GM12878 (cell line): ENCODE measurements at regions not wholly inside any gene's neighbourhood (a gene's known extent, or its start where the extent isn't known, plus 50 kb on each side); places are given as distances from the start of the nearest gene placed in this dataset.

Experiments
- ATAC-seq: fragments of 200-7000 bp; cut with Tn5 transposase; 3 replicates; pipeline ENCODE4 v1.9.1; 2020; ENCODE audit warnings: mild to moderate bottlenecking, moderate library complexity
- BruUV-seq: library from RNA; stranded (reverse); fragments of 400-500 nt; replicated peaks from 2 replicates; lab custom pipeline; 2021; lab: Mats Ljungman, UMichigan
- CTCF ChIA-PET: fragments of 300-600 bp; sonication (Branson Sonifier 250); formaldehyde crosslinking; extraction: SDS; loops from one replicate; lab custom pipeline; 2021; ENCODE audit warnings: inconsistent platforms; lab: Yijun Ruan, JAX
- POLR2A ChIA-PET: fragments of 350-600 bp; formaldehyde crosslinking; extraction: SDS; loops from one replicate; lab custom pipeline; 2021; ENCODE audit warnings: inconsistent platforms; lab: Charles Lee
- RAD21 ChIA-PET: fragments of 300-600 bp; sonication (Branson Sonifier 250); formaldehyde crosslinking; loops from one replicate; lab custom pipeline; 2023; ENCODE audit warnings: antibody characterized with exemption; ENCODE audit not compliant: unreplicated experiment; lab: Charles Lee
- SMC1A ChIA-PET: fragments of 300-600 bp; sonication (Branson Sonifier 250); formaldehyde crosslinking; loops from one replicate; lab custom pipeline; 2023; ENCODE audit not compliant: unreplicated experiment, uncharacterized antibody; lab: Charles Lee
- DNase-seq: peaks from one replicate; pipeline ENCODE4 v3.0.0-alpha.2; 2011; ENCODE audit warnings: low read depth, low spot score
- FAIRE-seq: peaks from 3 replicates; lab custom pipeline; 2011; peaks lifted over from hg19 to GRCh38; lab: Jason Lieb, UNC
- H2AFZ ChIP-seq: 2 replicates; pipeline ENCODE4 v1.6.0; 2011; ENCODE audit warnings: low read depth, low read length, control low read depth; ENCODE audit not compliant: control insufficient read depth
- H3K27ac ChIP-seq: 2 replicates; pipeline ENCODE4 v1.5.1; 2011; ENCODE audit warnings: control low read depth; ENCODE audit not compliant: control insufficient read depth, insufficient read depth
- H3K27me3 ChIP-seq, 2 experiments: replicated peaks in 1 of 2; 2 replicates each; pipeline versions ENCODE4 v1.6.0 to v1.6.1; 2011; ENCODE audit warnings: low read length in 1 of 2; ENCODE audit not compliant: control insufficient read depth in 2 of 2, insufficient read depth in 2 of 2
- H3K36me3 ChIP-seq, 2 experiments: 2 replicates each; pipeline ENCODE4 v1.5.1; 2011; ENCODE audit warnings: low read length in 1 of 2; ENCODE audit not compliant: control insufficient read depth in 2 of 2, insufficient read depth in 2 of 2
- H3K4me1 ChIP-seq: 2 replicates; pipeline ENCODE4 v1.6.1; 2011; ENCODE audit warnings: mild to moderate bottlenecking, low read length, moderate library complexity, mixed read lengths; ENCODE audit not compliant: control insufficient read depth, insufficient read depth
- H3K4me2 ChIP-seq: 2 replicates; pipeline ENCODE4 v1.6.0; 2011; ENCODE audit warnings: control low read depth; ENCODE audit not compliant: control insufficient read depth, insufficient read depth
- H3K4me3 ChIP-seq: fragments of 200-600 bp; sonication (generic); 2 replicates; pipeline ENCODE4 v1.5.1; 2016
- H3K79me2 ChIP-seq: 2 replicates; pipeline ENCODE4 v1.6.0; 2011; ENCODE audit warnings: low read length; ENCODE audit not compliant: control insufficient read depth, insufficient read depth
- H3K9ac ChIP-seq: 2 replicates; pipeline ENCODE4 v1.8.0; 2011; ENCODE audit warnings: low read length, control low read depth, mixed read lengths; ENCODE audit not compliant: control insufficient read depth, insufficient read depth
- H3K9me3 ChIP-seq: replicated peaks from 3 replicates; pipeline ENCODE4 v1.5.1; 2011; ENCODE audit warnings: mild to moderate bottlenecking, low read length; ENCODE audit not compliant: control insufficient read depth, insufficient read depth
- H4K20me1 ChIP-seq: 2 replicates; pipeline ENCODE4 v1.6.0; 2011; ENCODE audit not compliant: control insufficient read depth, insufficient read depth
- BACH1 ChIP-seq: fragments of 450-650 bp; IDR thresholded peaks from 2 replicates; pipeline ENCODE4 v1.6.1; 2017; ENCODE audit warnings: mild to moderate bottlenecking, borderline replicate concordance
- NFYB ChIP-seq: IDR thresholded peaks from 2 replicates; pipeline ENCODE4 v1.6.1; 2011; ENCODE audit warnings: low read depth, mild to moderate bottlenecking, low read length, improper control_type of control experiment, moderate library complexity; ENCODE audit not compliant: insufficient read depth
- RB1 ChIP-seq: fragments of 450-650 bp; formaldehyde crosslinking; IDR thresholded peaks from 2 replicates; pipeline ENCODE4 v1.6.1; 2017; ENCODE audit warnings: mild to moderate bottlenecking, borderline replicate concordance
- RBBP5 ChIP-seq: fragments of 200-600 bp; sonication (generic); conservative IDR thresholded peaks from 2 replicates; pipeline ENCODE4 v1.6.1; 2016
- WRNIP1 ChIP-seq: IDR thresholded peaks from 2 replicates; pipeline ENCODE4 v1.6.1; 2011; ENCODE audit warnings: low read depth, low read length, improper control_type of control experiment, borderline replicate concordance
- ZNF217 ChIP-seq: fragments of 450-650 bp; IDR thresholded peaks from 2 replicates; pipeline ENCODE4 v1.6.1; 2017; ENCODE audit warnings: antibody characterized with exemption, mild to moderate bottlenecking
- WGBS: methylation state at CpG from one replicate; pipeline ENCODE4 v1.1.6; 2016; ENCODE audit warnings: low lambda C conversion rate; ENCODE audit not compliant: insufficient replicate concordance, insufficient coverage; ENCODE audit errors: missing lambda C conversion rate; 5-methylcytosine and 5-hydroxymethylcytosine counted together
- in situ Hi-C: fragments of 300-500 bp; cut with MboI; formaldehyde crosslinking; loops from 9 replicates; pipeline ENCODE4 v1.14.3; 2018; ENCODE audit warnings: mixed read lengths
- intact Hi-C: fragments of 100-400 bp; cut with micrococcal nuclease; formaldehyde crosslinking; loops from one replicate; pipeline ENCODE4 v1.14.2; 2022; ENCODE audit not compliant: unreplicated experiment
- TF ChIP-seq, protein P1 (sequence below): fragments of 450-650 bp; IDR thresholded peaks from 2 replicates; pipeline ENCODE4 v1.6.1; 2017; ENCODE audit warnings: antibody characterized with exemption, mild to moderate bottlenecking, moderate library complexity
- TF ChIP-seq, protein P2 (sequence below): IDR thresholded peaks from 2 replicates; pipeline ENCODE4 v1.6.1; 2012; ENCODE audit warnings: improper control_type of control experiment, low read depth, low read length; ENCODE audit not compliant: insufficient replicate concordance
- TF ChIP-seq, protein P3 (sequence below): IDR thresholded peaks from 2 replicates; pipeline ENCODE4 v1.6.1; 2012; ENCODE audit warnings: low read depth, low read length, improper control_type of control experiment

DNA sequence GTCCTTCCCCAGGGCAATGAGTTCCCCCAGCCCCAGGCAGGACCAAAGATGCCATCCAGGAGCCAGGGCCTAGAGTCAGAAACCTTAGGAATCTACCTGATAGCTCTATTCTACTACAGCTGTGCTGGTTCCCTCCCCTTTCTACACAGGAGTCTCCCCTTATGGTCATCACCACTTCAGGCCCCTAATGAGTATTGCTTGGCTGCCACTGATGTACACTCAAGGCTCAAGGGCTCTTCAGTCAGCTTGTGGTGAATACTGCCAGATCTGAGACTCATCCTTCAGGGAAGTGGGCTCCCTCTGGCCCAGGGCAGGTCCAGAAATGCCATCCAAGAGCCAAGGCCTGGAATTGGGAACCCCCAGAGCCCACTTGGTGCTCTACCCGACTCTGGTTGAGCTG lies 248.6 kb downstream of the ALDH8A1 start:
- H3K4me1 ChIP-seq: no peaks in the 10 kb centered on the region
- WGBS: 0% methylated on average over 1 of the region's 1 CpG
- POLR2A ChIA-PET: no interaction called here
- no peaks in the 10 kb centered on the region for H3K9me3 ChIP-seq
- H3K36me3 ChIP-seq: no peaks in the 10 kb centered on the region
- H3K27ac ChIP-seq: no peak overlapping the region
- no peaks in the 10 kb centered on the region; a peak in 2 of 4 replicates for H3K27me3 ChIP-seq
- H3K9ac ChIP-seq: no peak overlapping the region
- intact Hi-C loops: no loop called here
- H3K4me3 ChIP-seq: no peak overlapping the region
- no peak for TF ChIP-seq ZNF217
- TF ChIP-seq, protein P1, sequence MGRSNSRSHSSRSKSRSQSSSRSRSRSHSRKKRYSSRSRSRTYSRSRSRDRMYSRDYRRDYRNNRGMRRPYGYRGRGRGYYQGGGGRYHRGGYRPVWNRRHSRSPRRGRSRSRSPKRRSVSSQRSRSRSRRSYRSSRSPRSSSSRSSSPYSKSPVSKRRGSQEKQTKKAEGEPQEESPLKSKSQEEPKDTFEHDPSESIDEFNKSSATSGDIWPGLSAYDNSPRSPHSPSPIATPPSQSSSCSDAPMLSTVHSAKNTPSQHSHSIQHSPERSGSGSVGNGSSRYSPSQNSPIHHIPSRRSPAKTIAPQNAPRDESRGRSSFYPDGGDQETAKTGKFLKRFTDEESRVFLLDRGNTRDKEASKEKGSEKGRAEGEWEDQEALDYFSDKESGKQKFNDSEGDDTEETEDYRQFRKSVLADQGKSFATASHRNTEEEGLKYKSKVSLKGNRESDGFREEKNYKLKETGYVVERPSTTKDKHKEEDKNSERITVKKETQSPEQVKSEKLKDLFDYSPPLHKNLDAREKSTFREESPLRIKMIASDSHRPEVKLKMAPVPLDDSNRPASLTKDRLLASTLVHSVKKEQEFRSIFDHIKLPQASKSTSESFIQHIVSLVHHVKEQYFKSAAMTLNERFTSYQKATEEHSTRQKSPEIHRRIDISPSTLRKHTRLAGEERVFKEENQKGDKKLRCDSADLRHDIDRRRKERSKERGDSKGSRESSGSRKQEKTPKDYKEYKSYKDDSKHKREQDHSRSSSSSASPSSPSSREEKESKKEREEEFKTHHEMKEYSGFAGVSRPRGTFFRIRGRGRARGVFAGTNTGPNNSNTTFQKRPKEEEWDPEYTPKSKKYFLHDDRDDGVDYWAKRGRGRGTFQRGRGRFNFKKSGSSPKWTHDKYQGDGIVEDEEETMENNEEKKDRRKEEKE: no peak
- TF ChIP-seq, all 136 proteins: peak for 0
- CTCF ChIA-PET: interaction anchor here (0.6 kb wide), 1 partner anchor 547 kb away, joined by 3 read pairs; no protein-coding TSS in a partner anchor
- RAD21 ChIA-PET: no interaction called here
- SMC1A ChIA-PET: no interaction called here
- no peak overlapping the region for H3K4me2 ChIP-seq
- H4K20me1 ChIP-seq: no peaks in the 10 kb centered on the region
- DNase-seq (no peak), ATAC-seq (no peak), FAIRE-seq (no peak)
- H2AFZ ChIP-seq: no peak overlapping the region
- in situ Hi-C loops: no loop called here
- no TSS peak for BruUV-seq
- no peaks in the 10 kb centered on the region for H3K79me2 ChIP-seq

DNA sequence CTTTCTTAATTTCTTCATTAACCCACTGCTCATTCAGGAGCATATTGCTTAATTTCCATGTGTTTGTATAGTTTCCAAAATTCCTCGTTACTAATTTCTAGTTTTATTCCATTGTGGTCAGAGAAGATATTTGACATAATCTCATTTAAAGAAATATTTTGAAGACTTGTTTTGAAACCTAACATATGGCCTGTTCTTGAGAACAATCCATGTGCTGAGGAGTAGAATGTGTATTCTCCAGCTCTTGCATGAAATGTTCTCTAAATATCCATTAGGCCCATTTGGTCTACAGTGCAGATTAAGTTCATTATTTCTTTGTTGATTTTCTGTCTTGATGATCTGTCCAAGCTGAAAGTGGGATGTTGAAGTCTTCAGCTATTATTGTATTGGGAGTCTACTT lies 251.7 kb downstream of the ALDH8A1 start:
- SMC1A ChIA-PET: interaction anchor here (0.6 to 0.7 kb wide), 3 partner anchors 332 to 669 kb away, joined by 3 read pairs; no protein-coding TSS in a partner anchor
- TF ChIP-seq RB1: no peak
- TF ChIP-seq NFYB: no peak
- TF ChIP-seq WRNIP1: no peak
- no peak for TF ChIP-seq BACH1
- no peak for TF ChIP-seq RBBP5
- TF ChIP-seq, protein P2, sequence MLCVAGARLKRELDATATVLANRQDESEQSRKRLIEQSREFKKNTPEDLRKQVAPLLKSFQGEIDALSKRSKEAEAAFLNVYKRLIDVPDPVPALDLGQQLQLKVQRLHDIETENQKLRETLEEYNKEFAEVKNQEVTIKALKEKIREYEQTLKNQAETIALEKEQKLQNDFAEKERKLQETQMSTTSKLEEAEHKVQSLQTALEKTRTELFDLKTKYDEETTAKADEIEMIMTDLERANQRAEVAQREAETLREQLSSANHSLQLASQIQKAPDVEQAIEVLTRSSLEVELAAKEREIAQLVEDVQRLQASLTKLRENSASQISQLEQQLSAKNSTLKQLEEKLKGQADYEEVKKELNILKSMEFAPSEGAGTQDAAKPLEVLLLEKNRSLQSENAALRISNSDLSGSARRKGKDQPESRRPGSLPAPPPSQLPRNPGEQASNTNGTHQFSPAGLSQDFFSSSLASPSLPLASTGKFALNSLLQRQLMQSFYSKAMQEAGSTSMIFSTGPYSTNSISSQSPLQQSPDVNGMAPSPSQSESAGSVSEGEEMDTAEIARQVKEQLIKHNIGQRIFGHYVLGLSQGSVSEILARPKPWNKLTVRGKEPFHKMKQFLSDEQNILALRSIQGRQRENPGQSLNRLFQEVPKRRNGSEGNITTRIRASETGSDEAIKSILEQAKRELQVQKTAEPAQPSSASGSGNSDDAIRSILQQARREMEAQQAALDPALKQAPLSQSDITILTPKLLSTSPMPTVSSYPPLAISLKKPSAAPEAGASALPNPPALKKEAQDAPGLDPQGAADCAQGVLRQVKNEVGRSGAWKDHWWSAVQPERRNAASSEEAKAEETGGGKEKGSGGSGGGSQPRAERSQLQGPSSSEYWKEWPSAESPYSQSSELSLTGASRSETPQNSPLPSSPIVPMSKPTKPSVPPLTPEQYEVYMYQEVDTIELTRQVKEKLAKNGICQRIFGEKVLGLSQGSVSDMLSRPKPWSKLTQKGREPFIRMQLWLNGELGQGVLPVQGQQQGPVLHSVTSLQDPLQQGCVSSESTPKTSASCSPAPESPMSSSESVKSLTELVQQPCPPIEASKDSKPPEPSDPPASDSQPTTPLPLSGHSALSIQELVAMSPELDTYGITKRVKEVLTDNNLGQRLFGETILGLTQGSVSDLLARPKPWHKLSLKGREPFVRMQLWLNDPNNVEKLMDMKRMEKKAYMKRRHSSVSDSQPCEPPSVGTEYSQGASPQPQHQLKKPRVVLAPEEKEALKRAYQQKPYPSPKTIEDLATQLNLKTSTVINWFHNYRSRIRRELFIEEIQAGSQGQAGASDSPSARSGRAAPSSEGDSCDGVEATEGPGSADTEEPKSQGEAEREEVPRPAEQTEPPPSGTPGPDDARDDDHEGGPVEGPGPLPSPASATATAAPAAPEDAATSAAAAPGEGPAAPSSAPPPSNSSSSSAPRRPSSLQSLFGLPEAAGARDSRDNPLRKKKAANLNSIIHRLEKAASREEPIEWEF: no peak
- TF ChIP-seq, protein P3, sequence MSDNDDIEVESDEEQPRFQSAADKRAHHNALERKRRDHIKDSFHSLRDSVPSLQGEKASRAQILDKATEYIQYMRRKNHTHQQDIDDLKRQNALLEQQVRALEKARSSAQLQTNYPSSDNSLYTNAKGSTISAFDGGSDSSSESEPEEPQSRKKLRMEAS: no peak

More for the DNA sequence above, 251.7 kb downstream of the ALDH8A1 start:
- CTCF ChIA-PET: interaction anchor here (0.8 kb wide), 1 partner anchor 84 kb away, joined by 4 read pairs; no protein-coding TSS in a partner anchor
- ATAC-seq (no peak), FAIRE-seq (no peak), DNase-seq (no peak)
- intact Hi-C loops (no loop called here), in situ Hi-C loops (no loop called here)
- POLR2A ChIA-PET: interaction anchor here (0.5 kb wide), 1 partner anchor 74 kb away, joined by 3 read pairs; no protein-coding TSS in a partner anchor
- Histone ChIP-seq H3K9ac (no peak overlapping the region), H3K27ac (no peak overlapping the region), H3K27me3 (no peaks in the 10 kb centered on the region; a peak in 1 of 4 replicates), H3K36me3 (no peaks in the 10 kb centered on the region), H4K20me1 (no peaks in the 10 kb centered on the region), H3K4me2 (no peak overlapping the region), H3K9me3 (no peaks in the 10 kb centered on the region), H3K79me2 (no peaks in the 10 kb centered on the region), H2AFZ (no peak overlapping the region), H3K4me1 (no peaks in the 10 kb centered on the region), H3K4me3 (no peak overlapping the region)
- RAD21 ChIA-PET: no interaction called here
- 57% methylated on average over 1 of the region's 1 CpG for WGBS
- BruUV-seq: no TSS peak
